NCI-H526 treated with DMSO at 0.1 percent for 48 hours (cell line): ENCODE measurements at regions not wholly inside any gene's neighbourhood (a gene's known extent, or its start where the extent isn't known, plus 50 kb on each side); places are given as distances from the start of the nearest gene placed in this dataset.
A peak's percentile ranks its signal among the peaks of the same experiment; 100 is the strongest.
"Not testable (repeated sequence)": the region's sequence is repeated elsewhere in the genome, so short reads cannot be mapped to it uniquely, and the experiment has no call there.

Experiments used
- DNase-seq: peaks from one replicate; lab custom pipeline; 2025; lab: John Stamatoyannopoulos, UW

DNA sequence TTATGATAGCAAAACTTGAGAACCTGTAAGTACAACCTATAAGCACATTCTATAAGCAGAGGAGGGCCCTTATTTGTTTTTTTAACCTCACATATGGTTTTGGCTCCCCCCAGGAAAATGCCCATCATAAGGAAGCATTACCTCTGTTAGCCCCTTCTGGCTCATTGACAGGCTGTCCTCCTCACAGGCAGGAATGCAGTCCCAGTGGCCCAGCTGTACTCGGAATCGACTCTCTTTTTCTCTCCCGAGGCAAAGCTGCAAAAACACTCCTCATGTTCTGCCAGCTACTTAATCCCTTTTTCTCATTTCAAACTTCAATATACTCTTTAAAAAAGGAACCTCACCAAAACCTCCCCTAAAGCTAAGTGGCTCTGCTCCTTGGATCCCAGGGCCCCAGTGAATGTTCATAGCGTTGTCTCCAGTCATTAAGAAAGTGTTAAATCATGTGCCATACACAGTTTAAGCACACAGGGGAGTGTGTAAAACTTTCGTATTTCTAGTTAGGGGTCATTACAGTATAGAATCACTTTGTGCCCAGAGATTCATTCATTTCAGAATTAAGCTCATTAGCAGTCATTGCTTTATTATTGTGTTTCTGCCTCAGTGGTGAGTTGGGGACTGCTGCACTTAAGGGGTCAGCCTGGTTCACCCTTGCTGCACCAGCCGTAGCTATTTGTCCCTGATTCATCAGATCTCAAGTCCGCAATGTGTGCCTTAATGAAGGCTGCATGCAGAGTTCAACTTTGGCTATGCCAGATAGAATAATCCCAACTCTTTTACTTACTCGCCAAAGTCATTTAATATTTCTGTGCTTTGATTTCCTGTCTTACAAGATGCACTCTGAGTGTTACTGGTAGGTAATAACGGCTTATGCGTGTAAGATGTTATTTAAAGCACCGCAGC lies 57.6 kb downstream of the JRKL start:
- DNase-seq, result no peak

DNA sequence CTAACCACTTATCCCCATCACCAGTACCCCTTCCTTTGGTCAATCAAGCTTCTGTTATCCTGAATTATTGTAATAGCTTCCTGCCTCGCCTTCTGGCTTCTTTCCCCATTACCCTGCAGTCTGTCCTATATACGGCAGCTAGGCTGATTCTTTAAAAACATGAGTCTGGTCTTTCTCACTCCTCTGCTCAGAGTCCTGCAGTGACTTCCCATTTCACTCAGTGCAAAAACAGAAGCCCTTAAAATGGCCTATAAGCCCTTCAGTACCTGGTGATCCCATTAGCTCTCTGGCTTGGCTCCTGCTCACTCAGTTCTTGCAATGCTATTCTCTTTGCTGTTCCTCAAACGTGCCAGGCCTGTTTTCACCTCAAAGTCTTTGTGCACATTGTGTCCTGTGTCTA lies 58.4 kb downstream of the JRKL start:
- DNase-seq, result no peak

DNA sequence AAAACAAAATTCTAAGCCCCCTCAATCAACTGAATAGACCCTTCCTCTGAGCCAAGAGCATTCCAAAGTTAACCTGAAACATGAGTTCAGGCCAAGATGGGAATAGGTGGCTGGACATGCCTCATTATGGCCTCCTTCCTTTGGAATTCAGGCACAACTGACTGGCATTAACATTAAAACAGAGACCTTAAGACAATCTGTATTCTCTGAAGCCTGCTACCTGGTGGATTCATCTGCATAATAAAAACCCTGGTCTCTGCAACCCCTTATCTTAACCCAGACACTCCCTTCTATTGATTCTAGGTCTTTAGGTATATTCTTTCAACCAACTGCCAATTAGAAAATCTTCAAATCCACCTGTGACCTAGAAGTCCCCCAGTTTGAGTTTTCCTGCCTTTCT lies 66.3 kb downstream of the JRKL start:
- no peak for DNase-seq

- no peak for DNase-seq
Observed at GRCh38 chr11:96459751-96460150, 69.9 kb downstream of the JRKL start.

DNA sequence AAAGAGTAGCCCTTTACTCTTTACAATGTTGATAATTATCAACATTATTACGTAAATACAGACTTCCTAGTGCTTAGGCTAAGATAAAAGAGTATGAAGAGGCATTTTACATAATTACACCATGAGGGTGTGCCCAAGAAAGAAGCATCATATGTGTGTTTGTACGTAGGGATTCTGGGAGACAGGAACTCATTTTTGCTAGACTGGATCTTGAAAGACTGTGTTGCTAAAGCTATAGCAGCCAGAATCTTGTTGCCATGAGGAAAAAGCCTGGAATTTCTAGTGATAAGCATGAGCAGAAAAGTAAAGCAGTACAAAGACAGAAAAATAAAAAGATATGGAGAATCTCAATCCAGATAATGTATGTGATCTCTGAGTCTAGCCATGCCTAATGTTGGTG lies 72.1 kb downstream of the JRKL start:
- DNase-seq, result no peak

DNA sequence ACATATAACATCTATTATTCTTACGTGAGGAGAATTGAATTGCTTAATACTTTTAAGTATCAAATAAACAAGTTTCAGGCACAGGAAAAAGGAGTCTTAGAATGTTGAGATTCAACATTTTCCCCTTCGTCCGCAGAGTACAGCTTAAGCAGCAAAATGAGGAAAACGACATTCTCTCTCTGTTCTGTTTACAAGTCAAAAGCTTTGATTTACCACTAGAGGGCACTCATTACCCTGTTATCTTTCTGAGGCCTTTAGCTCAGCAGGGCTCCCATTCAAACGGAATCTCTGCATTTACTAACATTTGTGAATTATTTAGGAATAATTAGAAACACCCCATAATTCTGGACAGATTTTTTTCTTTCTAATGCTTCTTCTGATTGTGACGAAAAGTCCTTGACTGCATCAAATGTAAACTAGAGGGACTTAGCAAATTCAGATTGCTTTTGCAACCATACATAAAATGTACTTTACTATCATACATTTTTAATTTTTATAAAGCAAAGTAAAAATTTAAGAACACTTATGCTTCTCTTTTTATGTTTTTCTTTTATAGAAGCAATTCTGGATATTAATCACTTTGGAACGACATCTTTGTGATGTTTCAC lies 75.0 kb downstream of the JRKL start:
- DNase-seq, result peak; percentile 96

DNA sequence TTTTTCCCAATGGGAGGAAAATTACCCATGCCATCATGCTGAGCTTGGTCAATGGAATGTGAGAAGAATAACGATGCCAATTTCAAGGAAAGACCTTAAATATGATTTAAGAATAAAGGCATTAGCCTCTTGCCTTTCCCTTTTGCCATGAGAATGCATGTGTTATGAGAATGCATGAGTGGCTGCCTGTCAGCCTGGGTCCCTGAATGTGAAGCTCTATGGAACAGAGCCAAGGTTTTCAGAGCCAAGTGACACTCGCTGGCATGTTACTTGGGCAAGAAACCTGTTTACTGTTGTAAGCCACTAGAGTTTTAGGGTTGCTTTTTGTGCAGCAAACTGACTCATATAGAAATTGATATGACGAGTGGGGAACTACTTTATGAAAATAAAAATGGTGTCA lies 75.7 kb downstream of the JRKL start:
- no peak for DNase-seq

GRCh38 chr11:96466607-96467006 lies 76.8 kb downstream of the JRKL start:
- DNase-seq, result no peak

DNA sequence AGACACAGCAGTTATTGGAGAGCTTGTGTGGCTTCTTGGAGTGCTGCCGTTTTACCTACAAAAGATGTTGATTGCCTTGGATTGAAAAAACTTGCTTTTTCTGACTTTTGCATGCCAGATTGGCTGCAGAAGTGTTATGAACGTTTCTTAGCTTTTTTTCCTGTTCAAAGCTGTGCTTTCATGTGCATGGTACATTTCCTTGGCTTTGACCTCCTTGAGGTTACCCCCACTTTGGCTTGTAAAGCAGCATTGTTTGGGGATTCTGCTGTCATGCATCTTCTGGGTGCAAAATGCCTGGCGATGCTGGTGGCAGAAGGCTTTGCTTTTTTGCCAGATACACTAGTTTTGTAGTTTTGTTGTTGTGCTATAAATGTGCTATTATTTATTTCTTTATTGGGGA lies 80.0 kb downstream of the JRKL start:
- DNase-seq, result no peak

DNA sequence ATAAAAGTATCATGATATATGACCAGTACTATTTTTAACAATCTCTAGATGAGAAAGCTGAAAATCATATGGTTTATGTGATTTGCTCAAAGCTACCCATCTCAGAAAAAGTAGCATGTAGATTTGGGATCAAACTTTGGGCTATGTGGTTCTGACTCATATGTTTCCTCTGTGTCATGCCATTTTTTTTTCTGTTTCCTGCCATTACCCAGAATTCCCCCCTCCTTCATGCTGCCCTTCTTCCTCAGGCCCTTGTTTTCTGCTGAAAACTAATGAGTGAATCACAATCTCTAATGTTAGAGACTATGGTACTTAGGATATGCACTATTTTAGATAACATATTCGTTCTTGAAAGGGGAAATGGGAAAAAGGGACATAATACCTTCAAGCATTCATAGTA lies 80.7 kb downstream of the JRKL start:
- DNase-seq, result no peak

- no peak for DNase-seq
Observed at GRCh38 chr11:96472085-96472484, 82.3 kb downstream of the JRKL start.

- no peak for DNase-seq
Observed at GRCh38 chr11:96474263-96474662, 84.5 kb downstream of the JRKL start.

- DNase-seq, result no peak
Observed at GRCh38 chr11:96481204-96481603, 91.4 kb downstream of the JRKL start.

- DNase-seq, result no peak
Observed at GRCh38 chr11:96481771-96482170, 92.0 kb downstream of the JRKL start.

- DNase-seq, result no peak
Observed at GRCh38 chr11:96482193-96482592, 92.4 kb downstream of the JRKL start.

DNA sequence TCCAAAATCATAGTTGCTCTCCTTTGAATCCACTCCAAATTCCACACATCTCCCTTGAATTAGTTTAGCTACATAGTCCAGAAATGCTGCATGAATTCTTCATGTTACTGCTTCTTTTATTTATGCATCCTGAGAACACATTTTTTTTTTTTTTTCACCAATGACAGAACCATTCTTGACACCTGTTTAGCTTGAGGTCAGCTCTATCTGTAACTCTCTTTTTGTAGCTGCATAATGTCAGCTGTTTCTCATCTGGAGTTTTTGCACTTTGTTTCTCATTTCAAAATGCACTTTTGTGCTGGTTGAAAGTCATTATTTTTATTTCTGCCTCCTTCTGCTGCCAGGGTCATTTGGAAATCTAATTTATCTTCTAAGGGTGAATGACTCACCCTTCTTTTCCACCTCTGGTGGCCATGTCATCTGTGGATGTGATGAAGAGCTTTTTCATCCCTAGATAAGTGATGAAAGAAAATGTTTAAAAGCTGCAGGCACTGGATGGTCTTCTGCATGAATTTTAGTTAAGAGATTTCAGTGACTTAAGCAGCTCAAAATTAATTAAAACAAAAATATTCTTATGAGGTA lies 93.7 kb downstream of the JRKL start:
- DNase-seq, result no peak

GRCh38 chr11:96484361-96484760 lies 94.5 kb downstream of the JRKL start:
- no peak for DNase-seq

GRCh38 chr11:96486890-96487611 lies 97.2 kb downstream of the JRKL start:
- peak; percentile 77 for DNase-seq

GRCh38 chr11:96488911-96489310 lies 99.1 kb downstream of the JRKL start:
- not testable (repeated sequence) for DNase-seq

DNA sequence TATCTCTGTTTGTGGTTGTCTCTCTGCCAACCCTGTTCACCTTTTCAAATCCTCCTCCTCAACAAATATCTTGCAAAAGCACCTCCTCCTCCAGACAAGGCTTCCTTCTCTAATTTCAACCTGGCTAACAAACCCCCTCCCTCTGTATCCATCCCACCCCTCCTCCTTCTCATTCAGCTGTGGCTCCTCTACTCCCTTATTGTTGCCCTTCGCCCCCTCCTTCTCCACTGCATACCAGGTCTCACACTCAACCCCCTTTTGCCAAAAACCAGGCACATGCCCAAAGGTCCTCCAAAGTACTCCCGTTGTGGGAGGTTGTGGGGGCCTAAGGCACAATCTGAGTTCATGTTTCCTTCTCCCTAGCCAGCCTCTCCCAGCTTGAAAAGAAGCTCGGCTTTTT lies 110.6 kb downstream of the JRKL start:
- DNase-seq, result no peak

GRCh38 chr11:96506041-96506440 lies 116.2 kb downstream of the JRKL start:
- no peak for DNase-seq

DNA sequence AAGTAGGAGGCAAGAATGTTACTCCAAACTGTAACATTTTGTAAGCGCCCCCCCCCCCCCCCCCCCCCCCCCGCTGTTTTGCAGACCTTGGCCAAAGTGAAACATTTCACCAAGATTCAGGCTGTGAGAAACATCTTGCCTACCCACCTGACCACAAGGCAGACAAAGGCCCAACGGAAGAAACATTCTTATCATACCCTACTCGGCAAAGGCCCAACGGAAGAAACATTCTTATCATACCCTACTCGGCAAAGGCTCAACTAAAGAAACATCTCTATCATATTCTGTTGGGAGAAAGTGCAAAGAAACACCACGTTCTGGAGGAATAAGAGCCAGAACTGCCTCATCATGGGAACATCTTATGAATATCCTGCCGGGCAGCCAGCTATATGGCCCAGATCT lies 117.1 kb downstream of the JRKL start:
- no peak for DNase-seq

- no peak for DNase-seq
Observed at GRCh38 chr11:96508861-96509260, 119.0 kb downstream of the JRKL start.
